GM23338 (cell line): ENCODE measurements at regions not wholly inside any gene's neighbourhood (a gene's known extent, or its start where the extent isn't known, plus 50 kb on each side); places are given as distances from the start of the nearest gene placed in this dataset.

ENCODE experiments used
- ATAC-seq: fragments of 200-7000 bp; cut with Tn5 transposase; 3 replicates; pipeline ENCODE4 v1.9.1; 2020
- DNase-seq: peaks from one replicate; pipeline ENCODE4 v3.0.0-alpha.2; 2015; ENCODE audit warnings: low spot score
- H2AFZ ChIP-seq: fragments of 200-600 bp; sonication (generic); 2 replicates; pipeline ENCODE4 v1.8.0; 2016; ENCODE audit warnings: antibody characterized with exemption, mild to moderate bottlenecking, moderate library complexity
- H3F3A ChIP-seq: fragments of 200-600 bp; sonication (generic); replicated peaks from 2 replicates; pipeline ENCODE4 v1.8.0; 2017; ENCODE audit warnings: antibody characterized with exemption, mixed run types, low read depth
- H3K27ac ChIP-seq: fragments of 200-600 bp; sonication (generic); 2 replicates; pipeline ENCODE4 v1.6.1; 2016; ENCODE audit warnings: low read depth
- H3K27me3 ChIP-seq: fragments of 200-600 bp; sonication (generic); 2 replicates; pipeline ENCODE4 v1.8.0; 2016; ENCODE audit warnings: mild to moderate bottlenecking, mixed run types, moderate library complexity; ENCODE audit not compliant: insufficient read depth
- H3K36me3 ChIP-seq: fragments of 200-600 bp; sonication (generic); 2 replicates; pipeline ENCODE4 v1.8.0; 2016; ENCODE audit warnings: mild to moderate bottlenecking; ENCODE audit not compliant: insufficient read depth
- H3K4me1 ChIP-seq: fragments of 200-600 bp; sonication (generic); 2 replicates; pipeline ENCODE4 v1.8.0; 2016; ENCODE audit warnings: mild to moderate bottlenecking, moderate library complexity; ENCODE audit not compliant: insufficient read depth
- H3K4me2 ChIP-seq: fragments of 200-600 bp; sonication (generic); 2 replicates; pipeline ENCODE4 v1.7.1; 2017; ENCODE audit warnings: mixed run types
- H3K4me3 ChIP-seq: fragments of 200-600 bp; sonication (generic); 2 replicates; pipeline ENCODE4 v1.6.1; 2016; ENCODE audit warnings: mixed run types
- H3K79me2 ChIP-seq: fragments of 200-600 bp; sonication (generic); replicated peaks from 2 replicates; pipeline ENCODE4 v1.8.0; 2017; ENCODE audit warnings: mild to moderate bottlenecking; ENCODE audit not compliant: insufficient read depth
- H3K9me2 ChIP-seq: fragments of 200-600 bp; sonication (generic); 2 replicates; pipeline ENCODE4 v1.8.0; 2017; ENCODE audit not compliant: insufficient read depth
- H4K20me1 ChIP-seq: fragments of 200-600 bp; sonication (generic); replicated peaks from 2 replicates; pipeline ENCODE4 v1.8.0; 2017; ENCODE audit warnings: mild to moderate bottlenecking; ENCODE audit not compliant: insufficient read depth
- H3K27ac Mint-ChIP-seq: 2 replicates; pipeline ENCODE4 v1.8.0; 2020; ENCODE audit warnings: inconsistent platforms, mild to moderate bottlenecking, moderate library complexity, mixed read lengths
- H3K27me3 Mint-ChIP-seq: 3 replicates; pipeline ENCODE4 v1.8.0; 2022; ENCODE audit warnings: low read depth, mild to moderate bottlenecking, moderate library complexity, mixed read lengths, inconsistent platforms; ENCODE audit not compliant: insufficient read depth, poor library complexity
- H3K36me3 Mint-ChIP-seq: 3 replicates; pipeline ENCODE4 v1.8.0; 2021; ENCODE audit warnings: low read depth, mild to moderate bottlenecking, inconsistent platforms, moderate library complexity, mixed read lengths
- H3K4me1 Mint-ChIP-seq: 3 replicates; pipeline ENCODE4 v1.8.0; 2020; ENCODE audit warnings: mild to moderate bottlenecking, inconsistent platforms, mixed read lengths
- H3K4me3 Mint-ChIP-seq: 3 replicates; pipeline ENCODE4 v1.8.0; 2021; ENCODE audit warnings: moderate library complexity, mild to moderate bottlenecking, inconsistent platforms, mixed read lengths
- H3K9me3 Mint-ChIP-seq: 3 replicates; pipeline ENCODE4 v1.8.0; 2020; ENCODE audit warnings: moderate library complexity, mild to moderate bottlenecking, inconsistent platforms, mixed read lengths
- CREB1 ChIP-seq: fragments of 250-450 bp; sonication (Bioruptor Pico); IDR thresholded peaks from 2 replicates; pipeline ENCODE4 v1.5.0; 2020; ENCODE audit warnings: low read depth, mild to moderate bottlenecking, moderate library complexity
- EZH2 ChIP-seq: fragments of 200-600 bp; sonication (generic); IDR thresholded peaks from one replicate; pipeline ENCODE4 v1.8.0; 2017; ENCODE audit warnings: antibody characterized with exemption, mild to moderate bottlenecking, low read depth; ENCODE audit not compliant: unreplicated experiment
- EZH2phosphoT487 ChIP-seq: fragments of 200-600 bp; sonication (generic); IDR thresholded peaks from one replicate; pipeline ENCODE4 v1.8.1; 2018; ENCODE audit warnings: antibody characterized with exemption; ENCODE audit not compliant: unreplicated experiment
- JUNB ChIP-seq: IDR thresholded peaks from one replicate; pipeline ENCODE4 v1.6.1; 2016; ENCODE audit warnings: antibody characterized with exemption; ENCODE audit not compliant: unreplicated experiment
- NANOG ChIP-seq: IDR thresholded peaks from 2 replicates; pipeline ENCODE4 v1.6.1; 2016; ENCODE audit warnings: antibody characterized with exemption, borderline replicate concordance
- POLR2AphosphoS5 ChIP-seq: IDR thresholded peaks from 2 replicates; pipeline ENCODE4 v1.6.1; 2016; ENCODE audit warnings: antibody characterized with exemption, low read depth
- STAT1 ChIP-seq: IDR thresholded peaks from one replicate; pipeline ENCODE4 v1.6.1; 2016; ENCODE audit warnings: antibody characterized with exemption; ENCODE audit not compliant: unreplicated experiment
- ZNF114 ChIP-seq: fragments of 250-450 bp; sonication (Bioruptor Pico); IDR thresholded peaks from 2 replicates; pipeline ENCODE4 v1.5.0; 2020; ENCODE audit warnings: mild to moderate bottlenecking, moderate library complexity
- ZNF331 ChIP-seq: fragments of 250-450 bp; sonication (Bioruptor Pico); IDR thresholded peaks from 2 replicates; pipeline ENCODE4 v1.5.0; 2020; ENCODE audit warnings: low read depth, mild to moderate bottlenecking, moderate library complexity
- TF ChIP-seq, protein P1 (sequence below): IDR thresholded peaks from 2 replicates; pipeline ENCODE4 v1.6.1; 2016; ENCODE audit warnings: antibody characterized with exemption
- TF ChIP-seq, protein P2 (sequence below): fragments of 250-450 bp; sonication (Bioruptor Pico); IDR thresholded peaks from 2 replicates; pipeline ENCODE4 v1.5.0; 2020; ENCODE audit warnings: mild to moderate bottlenecking, moderate library complexity
- TF ChIP-seq, protein P3 (sequence below), 2 experiments: fragments of 200-600 bp in 1 of 2; sonication (generic) in 1 of 2; conservative IDR thresholded peaks; 2 replicates each; pipeline versions ENCODE4 v1.5.1 to v1.6.1; 2016 to 2017; ENCODE audit warnings: antibody characterized with exemption in 2 of 2, low read depth in 2 of 2, mild to moderate bottlenecking in 2 of 2, moderate library complexity in 1 of 2
- TF ChIP-seq, protein P4 (sequence below): IDR thresholded peaks from one replicate; pipeline ENCODE4 v1.6.1; 2018; ENCODE audit warnings: antibody characterized with exemption; ENCODE audit not compliant: unreplicated experiment

DNA sequence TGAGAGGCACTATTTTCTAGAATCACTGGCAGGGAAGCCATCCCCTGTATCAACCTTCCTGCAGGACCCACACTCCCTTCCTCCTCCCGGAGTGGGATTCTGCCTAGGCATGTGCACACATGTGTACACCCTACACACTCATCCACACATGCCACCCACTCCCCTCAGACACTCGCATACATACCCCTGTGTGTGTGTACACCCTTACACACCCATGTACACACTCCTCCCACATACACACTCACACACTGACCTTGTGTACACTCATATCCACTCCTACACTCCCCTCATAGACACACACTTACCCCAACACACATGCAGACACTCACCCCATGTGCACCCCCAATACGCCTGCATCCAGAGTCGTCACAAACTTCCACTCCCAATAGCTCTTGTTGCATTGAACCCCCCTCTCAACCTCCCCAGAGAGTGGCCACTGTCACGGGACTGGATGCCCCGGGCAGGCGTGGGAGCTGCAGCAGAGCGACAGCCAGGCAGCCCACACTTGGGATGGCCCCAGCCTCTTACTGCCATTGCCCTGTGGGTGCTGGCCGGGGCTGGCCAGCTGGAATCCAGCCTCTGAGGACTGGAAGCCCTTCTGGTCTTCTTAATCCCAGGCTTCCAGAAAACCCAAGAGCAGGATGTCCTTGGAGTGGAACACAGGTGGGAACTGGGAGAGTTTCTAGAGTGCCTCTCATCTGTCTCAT lies 251.0 kb downstream of the LOXHD1 start:
- Mint-ChIP-seq H3K4me1 (peaks cover 16% of the 10 kb centered on the region), H3K4me3 (no peak overlapping the region), H3K27me3 (peaks cover 4% of the 10 kb centered on the region), H3K9me3 (no peaks in the 10 kb centered on the region), H3K27ac (no peak overlapping the region), H3K36me3 (no peaks in the 10 kb centered on the region)
- Histone ChIP-seq H3K4me3 (no peak overlapping the region), H4K20me1 (no peaks in the 10 kb centered on the region), H3K9me2 (no peaks in the 10 kb centered on the region), H3K27ac (no peak overlapping the region), H2AFZ (no peak overlapping the region), H3K27me3 (no peaks in the 10 kb centered on the region), H3F3A (no peaks in the 10 kb centered on the region), H3K79me2 (no peaks in the 10 kb centered on the region), H3K4me2 (no peak overlapping the region), H3K36me3 (no peaks in the 10 kb centered on the region), H3K4me1 (0 out of 2 replicates have a peak, but pooled peaks cover under 1% of the 10 kb centered on the region)
- TF ChIP-seq POLR2AphosphoS5 (no peak), ZNF331 (CRISPR knock-in tag) (no peak), NANOG (no peak), EZH2phosphoT487 (no peak), STAT1 (no peak), ZNF114 (CRISPR knock-in tag) (no peak), JUNB (no peak), CREB1 (CRISPR knock-in tag) (no peak), EZH2 (no peak)
- TF ChIP-seq, protein P1, sequence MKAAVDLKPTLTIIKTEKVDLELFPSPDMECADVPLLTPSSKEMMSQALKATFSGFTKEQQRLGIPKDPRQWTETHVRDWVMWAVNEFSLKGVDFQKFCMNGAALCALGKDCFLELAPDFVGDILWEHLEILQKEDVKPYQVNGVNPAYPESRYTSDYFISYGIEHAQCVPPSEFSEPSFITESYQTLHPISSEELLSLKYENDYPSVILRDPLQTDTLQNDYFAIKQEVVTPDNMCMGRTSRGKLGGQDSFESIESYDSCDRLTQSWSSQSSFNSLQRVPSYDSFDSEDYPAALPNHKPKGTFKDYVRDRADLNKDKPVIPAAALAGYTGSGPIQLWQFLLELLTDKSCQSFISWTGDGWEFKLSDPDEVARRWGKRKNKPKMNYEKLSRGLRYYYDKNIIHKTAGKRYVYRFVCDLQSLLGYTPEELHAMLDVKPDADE: no peak
- TF ChIP-seq, protein P2, sequence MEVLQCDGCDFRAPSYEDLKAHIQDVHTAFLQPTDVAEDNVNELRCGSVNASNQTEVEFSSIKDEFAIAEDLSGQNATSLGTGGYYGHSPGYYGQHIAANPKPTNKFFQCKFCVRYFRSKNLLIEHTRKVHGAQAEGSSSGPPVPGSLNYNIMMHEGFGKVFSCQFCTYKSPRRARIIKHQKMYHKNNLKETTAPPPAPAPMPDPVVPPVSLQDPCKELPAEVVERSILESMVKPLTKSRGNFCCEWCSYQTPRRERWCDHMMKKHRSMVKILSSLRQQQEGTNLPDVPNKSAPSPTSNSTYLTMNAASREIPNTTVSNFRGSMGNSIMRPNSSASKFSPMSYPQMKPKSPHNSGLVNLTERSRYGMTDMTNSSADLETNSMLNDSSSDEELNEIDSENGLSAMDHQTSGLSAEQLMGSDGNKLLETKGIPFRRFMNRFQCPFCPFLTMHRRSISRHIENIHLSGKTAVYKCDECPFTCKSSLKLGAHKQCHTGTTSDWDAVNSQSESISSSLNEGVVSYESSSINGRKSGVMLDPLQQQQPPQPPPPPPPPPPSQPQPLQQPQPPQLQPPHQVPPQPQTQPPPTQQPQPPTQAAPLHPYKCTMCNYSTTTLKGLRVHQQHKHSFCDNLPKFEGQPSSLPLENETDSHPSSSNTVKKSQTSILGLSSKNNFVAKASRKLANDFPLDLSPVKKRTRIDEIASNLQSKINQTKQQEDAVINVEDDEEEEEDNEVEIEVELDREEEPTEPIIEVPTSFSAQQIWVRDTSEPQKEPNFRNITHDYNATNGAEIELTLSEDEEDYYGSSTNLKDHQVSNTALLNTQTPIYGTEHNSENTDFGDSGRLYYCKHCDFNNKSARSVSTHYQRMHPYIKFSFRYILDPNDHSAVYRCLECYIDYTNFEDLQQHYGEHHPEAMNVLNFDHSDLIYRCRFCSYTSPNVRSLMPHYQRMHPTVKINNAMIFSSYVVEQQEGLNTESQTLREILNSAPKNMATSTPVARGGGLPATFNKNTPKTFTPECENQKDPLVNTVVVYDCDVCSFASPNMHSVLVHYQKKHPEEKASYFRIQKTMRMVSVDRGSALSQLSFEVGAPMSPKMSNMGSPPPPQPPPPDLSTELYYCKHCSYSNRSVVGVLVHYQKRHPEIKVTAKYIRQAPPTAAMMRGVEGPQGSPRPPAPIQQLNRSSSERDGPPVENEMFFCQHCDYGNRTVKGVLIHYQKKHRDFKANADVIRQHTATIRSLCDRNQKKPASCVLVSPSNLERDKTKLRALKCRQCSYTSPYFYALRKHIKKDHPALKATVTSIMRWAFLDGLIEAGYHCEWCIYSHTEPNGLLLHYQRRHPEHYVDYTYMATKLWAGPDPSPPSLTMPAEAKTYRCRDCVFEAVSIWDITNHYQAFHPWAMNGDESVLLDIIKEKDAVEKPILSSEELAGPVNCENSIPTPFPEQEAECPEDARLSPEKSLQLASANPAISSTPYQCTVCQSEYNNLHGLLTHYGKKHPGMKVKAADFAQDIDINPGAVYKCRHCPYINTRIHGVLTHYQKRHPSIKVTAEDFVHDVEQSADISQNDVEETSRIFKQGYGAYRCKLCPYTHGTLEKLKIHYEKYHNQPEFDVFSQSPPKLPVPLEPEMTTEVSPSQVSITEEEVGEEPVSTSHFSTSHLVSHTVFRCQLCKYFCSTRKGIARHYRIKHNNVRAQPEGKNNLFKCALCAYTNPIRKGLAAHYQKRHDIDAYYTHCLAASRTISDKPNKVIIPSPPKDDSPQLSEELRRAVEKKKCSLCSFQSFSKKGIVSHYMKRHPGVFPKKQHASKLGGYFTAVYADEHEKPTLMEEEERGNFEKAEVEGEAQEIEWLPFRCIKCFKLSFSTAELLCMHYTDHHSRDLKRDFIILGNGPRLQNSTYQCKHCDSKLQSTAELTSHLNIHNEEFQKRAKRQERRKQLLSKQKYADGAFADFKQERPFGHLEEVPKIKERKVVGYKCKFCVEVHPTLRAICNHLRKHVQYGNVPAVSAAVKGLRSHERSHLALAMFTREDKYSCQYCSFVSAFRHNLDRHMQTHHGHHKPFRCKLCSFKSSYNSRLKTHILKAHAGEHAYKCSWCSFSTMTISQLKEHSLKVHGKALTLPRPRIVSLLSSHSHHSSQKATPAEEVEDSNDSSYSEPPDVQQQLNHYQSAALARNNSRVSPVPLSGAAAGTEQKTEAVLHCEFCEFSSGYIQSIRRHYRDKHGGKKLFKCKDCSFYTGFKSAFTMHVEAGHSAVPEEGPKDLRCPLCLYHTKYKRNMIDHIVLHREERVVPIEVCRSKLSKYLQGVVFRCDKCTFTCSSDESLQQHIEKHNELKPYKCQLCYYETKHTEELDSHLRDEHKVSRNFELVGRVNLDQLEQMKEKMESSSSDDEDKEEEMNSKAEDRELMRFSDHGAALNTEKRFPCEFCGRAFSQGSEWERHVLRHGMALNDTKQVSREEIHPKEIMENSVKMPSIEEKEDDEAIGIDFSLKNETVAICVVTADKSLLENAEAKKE: no peak
- TF ChIP-seq, protein P3, sequence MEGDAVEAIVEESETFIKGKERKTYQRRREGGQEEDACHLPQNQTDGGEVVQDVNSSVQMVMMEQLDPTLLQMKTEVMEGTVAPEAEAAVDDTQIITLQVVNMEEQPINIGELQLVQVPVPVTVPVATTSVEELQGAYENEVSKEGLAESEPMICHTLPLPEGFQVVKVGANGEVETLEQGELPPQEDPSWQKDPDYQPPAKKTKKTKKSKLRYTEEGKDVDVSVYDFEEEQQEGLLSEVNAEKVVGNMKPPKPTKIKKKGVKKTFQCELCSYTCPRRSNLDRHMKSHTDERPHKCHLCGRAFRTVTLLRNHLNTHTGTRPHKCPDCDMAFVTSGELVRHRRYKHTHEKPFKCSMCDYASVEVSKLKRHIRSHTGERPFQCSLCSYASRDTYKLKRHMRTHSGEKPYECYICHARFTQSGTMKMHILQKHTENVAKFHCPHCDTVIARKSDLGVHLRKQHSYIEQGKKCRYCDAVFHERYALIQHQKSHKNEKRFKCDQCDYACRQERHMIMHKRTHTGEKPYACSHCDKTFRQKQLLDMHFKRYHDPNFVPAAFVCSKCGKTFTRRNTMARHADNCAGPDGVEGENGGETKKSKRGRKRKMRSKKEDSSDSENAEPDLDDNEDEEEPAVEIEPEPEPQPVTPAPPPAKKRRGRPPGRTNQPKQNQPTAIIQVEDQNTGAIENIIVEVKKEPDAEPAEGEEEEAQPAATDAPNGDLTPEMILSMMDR (conservative IDR thresholded peaks at IDR 0.05; ENCODE audit: low read depth in 2 of 2): no peak
- TF ChIP-seq, protein P4, sequence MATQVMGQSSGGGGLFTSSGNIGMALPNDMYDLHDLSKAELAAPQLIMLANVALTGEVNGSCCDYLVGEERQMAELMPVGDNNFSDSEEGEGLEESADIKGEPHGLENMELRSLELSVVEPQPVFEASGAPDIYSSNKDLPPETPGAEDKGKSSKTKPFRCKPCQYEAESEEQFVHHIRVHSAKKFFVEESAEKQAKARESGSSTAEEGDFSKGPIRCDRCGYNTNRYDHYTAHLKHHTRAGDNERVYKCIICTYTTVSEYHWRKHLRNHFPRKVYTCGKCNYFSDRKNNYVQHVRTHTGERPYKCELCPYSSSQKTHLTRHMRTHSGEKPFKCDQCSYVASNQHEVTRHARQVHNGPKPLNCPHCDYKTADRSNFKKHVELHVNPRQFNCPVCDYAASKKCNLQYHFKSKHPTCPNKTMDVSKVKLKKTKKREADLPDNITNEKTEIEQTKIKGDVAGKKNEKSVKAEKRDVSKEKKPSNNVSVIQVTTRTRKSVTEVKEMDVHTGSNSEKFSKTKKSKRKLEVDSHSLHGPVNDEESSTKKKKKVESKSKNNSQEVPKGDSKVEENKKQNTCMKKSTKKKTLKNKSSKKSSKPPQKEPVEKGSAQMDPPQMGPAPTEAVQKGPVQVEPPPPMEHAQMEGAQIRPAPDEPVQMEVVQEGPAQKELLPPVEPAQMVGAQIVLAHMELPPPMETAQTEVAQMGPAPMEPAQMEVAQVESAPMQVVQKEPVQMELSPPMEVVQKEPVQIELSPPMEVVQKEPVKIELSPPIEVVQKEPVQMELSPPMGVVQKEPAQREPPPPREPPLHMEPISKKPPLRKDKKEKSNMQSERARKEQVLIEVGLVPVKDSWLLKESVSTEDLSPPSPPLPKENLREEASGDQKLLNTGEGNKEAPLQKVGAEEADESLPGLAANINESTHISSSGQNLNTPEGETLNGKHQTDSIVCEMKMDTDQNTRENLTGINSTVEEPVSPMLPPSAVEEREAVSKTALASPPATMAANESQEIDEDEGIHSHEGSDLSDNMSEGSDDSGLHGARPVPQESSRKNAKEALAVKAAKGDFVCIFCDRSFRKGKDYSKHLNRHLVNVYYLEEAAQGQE: no peak
- ATAC-seq (no peak), DNase-seq (no peak)
